ENCODE measurements at regions not wholly inside any gene's neighbourhood (a gene's known extent, or its start where the extent isn't known, plus 50 kb on each side); places are given as distances from the start of the nearest gene placed in this dataset.

GRCh38 chrX:82626978-82627377 lies 881.1 kb upstream of the POU3F4 start:
- no peaks in the 10 kb centered on the region for H3K4me1 ChIP-seq (ENCODE audit: control insufficient read depth, extremely low read depth, insufficient read depth, low read length)
- intact Hi-C loops (cut with micrococcal nuclease) (no loop called here), dilution Hi-C loops (cut with MboI; ENCODE audit: extremely low pct_ligation_motif_present, low sequenced_read_pairs) (no loop called here)
- H3K27ac ChIP-seq (ENCODE audit: insufficient read depth, low read depth, low read length) = no peak overlapping the region
- TF ChIP-seq MYC (IDR thresholded peaks at IDR 0.05; ENCODE audit: low read depth, low read length) (no peak), GATA2 (IDR thresholded peaks at IDR 0.05; ENCODE audit: insufficient read depth, insufficient read length, low read depth, low read length) (no peak), FOS (IDR thresholded peaks at IDR 0.05; ENCODE audit: borderline replicate concordance, insufficient read depth, low read length) (no peak), MAX (IDR thresholded peaks at IDR 0.05; ENCODE audit: insufficient read depth, insufficient read length) (no peak), JUN (IDR thresholded peaks at IDR 0.05; ENCODE audit: borderline replicate concordance, insufficient read depth, insufficient read length, low read depth) (no peak), POLR2A (IDR thresholded peaks at IDR 0.05; ENCODE audit: low read depth, low read length) (no peak), EZH2 (IDR thresholded peaks at IDR 0.05; ENCODE audit: borderline replicate concordance, low read depth, low read length, severe bottlenecking) (no peak), CTCF (IDR thresholded peaks at IDR 0.05; ENCODE audit: extremely low read depth in 1 of 2, insufficient read depth in 1 of 2, low read depth in 1 of 2, low read length in 2 of 2) (no peak), POLR2AphosphoS5 (IDR thresholded peaks at IDR 0.05; ENCODE audit: insufficient read depth, low read depth, low read length) (no peak)
- H2AFZ ChIP-seq (ENCODE audit: low read depth, low read length) = no peak overlapping the region
- H3K9ac ChIP-seq (replicated peaks; ENCODE audit: extremely low read depth, insufficient read depth, low read length) = no peak overlapping the region
- H3K4me2 ChIP-seq (ENCODE audit: insufficient read depth, low read length) = no peak overlapping the region
- ChIA-PET POLR2A (no interaction called here), CTCF (no interaction called here)
- H3K36me3 ChIP-seq (ENCODE audit: control insufficient read depth in 2 of 2, extremely low read depth in 1 of 2, insufficient read depth in 2 of 2, low read length in 2 of 2) = no peaks in the 10 kb centered on the region
- H3K27me3 ChIP-seq (ENCODE audit: control insufficient read depth in 2 of 2, insufficient read depth in 2 of 2, low read length in 2 of 2) = no peaks in the 10 kb centered on the region
- H3K9me3 ChIP-seq (replicated peaks; ENCODE audit: control insufficient read depth, insufficient read depth, low read length) = no peaks in the 10 kb centered on the region
- H3K4me3 ChIP-seq (replicated peaks in 1 of 3; ENCODE audit: insufficient read depth in 1 of 3, low read depth in 1 of 3, low read length in 3 of 3) = no peak overlapping the region
- DNase-seq (ENCODE audit: low read depth, low spot score) (no peak), FAIRE-seq (no peak)
- no peaks in the 10 kb centered on the region for H3K79me2 ChIP-seq (ENCODE audit: control insufficient read depth, insufficient read depth, low read length)
- H3K9me1 ChIP-seq (replicated peaks; ENCODE audit: control insufficient read depth, extremely low read depth, insufficient read depth, low read length) = no peaks in the 10 kb centered on the region
- no TSS peak for BruUV-seq (replicated peaks)
- no peaks in the 10 kb centered on the region for H4K20me1 ChIP-seq (replicated peaks; ENCODE audit: control insufficient read depth, extremely low read depth, insufficient read depth, low read length)

Data from endothelial cell of umbilical vein (primary cell).